Neural progenitor cell (in vitro differentiated cells): ENCODE measurements at regions not wholly inside any gene's neighbourhood (a gene's known extent, or its start where the extent isn't known, plus 50 kb on each side); places are given as distances from the start of the nearest gene placed in this dataset.

Source experiments
- DNase-seq: peaks from one replicate; pipeline ENCODE4 v3.0.0-alpha.2; 2016; ENCODE audit warnings: low spot score
- H2AFZ ChIP-seq: fragments of 200-600 bp; sonication (generic); replicated peaks from 2 replicates; pipeline ENCODE4 v1.6.1; 2016; ENCODE audit warnings: antibody characterized with exemption
- H3F3A ChIP-seq: fragments of 200-600 bp; sonication (generic); 2 replicates; pipeline ENCODE4 v1.6.1; 2016; ENCODE audit warnings: antibody characterized with exemption, low read depth
- H3K27ac ChIP-seq: fragments of 200-600 bp; sonication (generic); 2 replicates; pipeline ENCODE4 v1.5.1; 2016; ENCODE audit warnings: mild to moderate bottlenecking
- H3K27me3 ChIP-seq: fragments of 200-600 bp; sonication (generic); 2 replicates; pipeline ENCODE4 v1.6.1; 2016; ENCODE audit warnings: mild to moderate bottlenecking, moderate library complexity
- H3K36me3 ChIP-seq: fragments of 200-600 bp; sonication (generic); 2 replicates; pipeline ENCODE4 v1.5.1; 2016
- H3K4me1 ChIP-seq: fragments of 200-600 bp; sonication (generic); 2 replicates; pipeline ENCODE4 v1.6.1; 2016; ENCODE audit warnings: mixed run types
- H3K4me2 ChIP-seq: fragments of 200-600 bp; sonication (generic); 2 replicates; pipeline ENCODE4 v1.6.1; 2016
- H3K4me3 ChIP-seq: fragments of 200-600 bp; sonication (generic); 2 replicates; pipeline ENCODE4 v1.5.1; 2016
- H3K79me2 ChIP-seq: fragments of 200-600 bp; sonication (generic); 2 replicates; pipeline ENCODE4 v1.6.1; 2016; ENCODE audit warnings: low read depth
- H3K9ac ChIP-seq: fragments of 200-600 bp; sonication (generic); 2 replicates; pipeline ENCODE4 v1.6.1; 2016
- H3K9me3 ChIP-seq: fragments of 200-600 bp; sonication (generic); 2 replicates; pipeline ENCODE4 v1.5.1; 2016; ENCODE audit warnings: low read depth
- H4K20me1 ChIP-seq: fragments of 200-600 bp; sonication (generic); 2 replicates; pipeline ENCODE4 v1.6.1; 2016; ENCODE audit warnings: low read depth
- H3K27ac Mint-ChIP-seq: 3 replicates; pipeline ENCODE4 v1.8.0; 2021; ENCODE audit warnings: mixed read lengths
- H3K27me3 Mint-ChIP-seq: 2 replicates; pipeline ENCODE4 v1.8.0; 2022; ENCODE audit warnings: low read depth, mild to moderate bottlenecking, inconsistent platforms, moderate library complexity, mixed read lengths; ENCODE audit not compliant: insufficient read depth
- H3K36me3 Mint-ChIP-seq: 3 replicates; pipeline ENCODE4 v1.8.0; 2021; ENCODE audit warnings: mixed read lengths
- H3K4me1 Mint-ChIP-seq: 3 replicates; pipeline ENCODE4 v1.8.0; 2021; ENCODE audit warnings: mixed read lengths
- H3K4me3 Mint-ChIP-seq: 3 replicates; pipeline ENCODE4 v1.8.0; 2021; ENCODE audit warnings: mild to moderate bottlenecking, moderate library complexity, mixed read lengths
- H3K9me3 Mint-ChIP-seq: 3 replicates; pipeline ENCODE4 v1.8.0; 2020; ENCODE audit warnings: mixed read lengths
- EZH2 ChIP-seq: fragments of 200-600 bp; sonication (generic); IDR thresholded peaks from 2 replicates; pipeline ENCODE4 v1.6.1; 2017; ENCODE audit warnings: antibody characterized with exemption, mild to moderate bottlenecking, moderate library complexity
- EZH2phosphoT487 ChIP-seq: fragments of 200-600 bp; sonication (generic); IDR thresholded peaks from 2 replicates; pipeline ENCODE4 v1.6.1; 2017; ENCODE audit warnings: antibody characterized with exemption
- TF ChIP-seq, protein P1 (sequence below): fragments of 200-600 bp; sonication (generic); IDR thresholded peaks from 2 replicates; pipeline ENCODE4 v1.5.1; 2017; ENCODE audit warnings: antibody characterized with exemption, mild to moderate bottlenecking

DNA sequence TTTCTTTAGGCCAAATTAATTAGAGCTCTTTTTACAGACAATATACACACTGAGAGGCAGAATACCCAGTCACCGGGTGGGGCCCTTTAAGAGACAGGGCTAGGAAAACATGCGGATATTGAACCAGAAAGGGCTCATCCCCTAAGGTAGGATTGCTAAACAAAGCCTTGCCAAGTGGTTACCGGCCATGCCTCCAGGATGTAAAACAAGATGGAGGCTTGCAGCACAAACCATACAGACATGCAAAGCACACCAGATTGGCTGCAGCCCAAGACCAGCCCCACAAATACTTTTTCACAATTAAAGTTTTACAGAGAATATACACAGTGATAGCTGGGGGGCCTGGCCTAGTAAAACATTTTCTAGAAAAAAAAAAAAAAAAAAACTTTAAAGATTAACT is 210.0 kb downstream of the KLHL4 start:
- TF ChIP-seq, protein P1, sequence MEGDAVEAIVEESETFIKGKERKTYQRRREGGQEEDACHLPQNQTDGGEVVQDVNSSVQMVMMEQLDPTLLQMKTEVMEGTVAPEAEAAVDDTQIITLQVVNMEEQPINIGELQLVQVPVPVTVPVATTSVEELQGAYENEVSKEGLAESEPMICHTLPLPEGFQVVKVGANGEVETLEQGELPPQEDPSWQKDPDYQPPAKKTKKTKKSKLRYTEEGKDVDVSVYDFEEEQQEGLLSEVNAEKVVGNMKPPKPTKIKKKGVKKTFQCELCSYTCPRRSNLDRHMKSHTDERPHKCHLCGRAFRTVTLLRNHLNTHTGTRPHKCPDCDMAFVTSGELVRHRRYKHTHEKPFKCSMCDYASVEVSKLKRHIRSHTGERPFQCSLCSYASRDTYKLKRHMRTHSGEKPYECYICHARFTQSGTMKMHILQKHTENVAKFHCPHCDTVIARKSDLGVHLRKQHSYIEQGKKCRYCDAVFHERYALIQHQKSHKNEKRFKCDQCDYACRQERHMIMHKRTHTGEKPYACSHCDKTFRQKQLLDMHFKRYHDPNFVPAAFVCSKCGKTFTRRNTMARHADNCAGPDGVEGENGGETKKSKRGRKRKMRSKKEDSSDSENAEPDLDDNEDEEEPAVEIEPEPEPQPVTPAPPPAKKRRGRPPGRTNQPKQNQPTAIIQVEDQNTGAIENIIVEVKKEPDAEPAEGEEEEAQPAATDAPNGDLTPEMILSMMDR, result no peak
- TF ChIP-seq EZH2phosphoT487 (no peak), EZH2 (no peak)
- H3K27me3 Mint-ChIP-seq, result no peaks in the 10 kb centered on the region
- Histone ChIP-seq H3K9me3 (no peaks in the 10 kb centered on the region), H3K27me3 (no peaks in the 10 kb centered on the region), H4K20me1 (no peaks in the 10 kb centered on the region), H3K79me2 (no peaks in the 10 kb centered on the region), H3K4me1 (no peaks in the 10 kb centered on the region), H3F3A (no peaks in the 10 kb centered on the region), H3K4me2 (no peak overlapping the region), H3K9ac (no peak overlapping the region), H3K36me3 (no peaks in the 10 kb centered on the region), H3K4me3 (no peak overlapping the region), H3K27ac (no peak overlapping the region), H2AFZ (no peak overlapping the region)
- H3K4me1 Mint-ChIP-seq, result no peaks in the 10 kb centered on the region
- no peaks in the 10 kb centered on the region for H3K36me3 Mint-ChIP-seq
- DNase-seq, result no peak
- H3K4me3 Mint-ChIP-seq, result no peak overlapping the region
- no peaks in the 10 kb centered on the region for H3K9me3 Mint-ChIP-seq
- no peak overlapping the region for H3K27ac Mint-ChIP-seq

DNA sequence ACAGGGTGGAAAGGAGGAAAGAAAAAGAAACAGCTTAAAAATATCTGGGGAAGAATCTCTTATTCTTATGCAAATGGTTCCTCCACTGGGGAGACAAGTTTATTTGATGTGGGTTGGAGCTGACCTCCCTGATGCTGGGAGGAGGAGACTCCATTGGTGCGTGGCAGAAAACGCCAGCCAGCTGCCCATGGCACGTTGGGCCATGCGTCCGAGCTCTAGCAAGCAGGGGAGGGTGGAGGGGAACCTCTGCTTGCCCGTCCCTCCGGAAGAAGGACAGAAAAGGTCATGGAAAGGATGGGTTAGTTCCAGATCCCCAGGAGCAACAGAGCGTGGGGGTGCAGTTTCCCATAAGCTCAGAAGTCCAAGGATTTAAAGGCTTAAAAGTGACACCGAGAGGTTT is 210.4 kb downstream of the KLHL4 start:
- H3K27me3 Mint-ChIP-seq, result no peaks in the 10 kb centered on the region
- H3K79me2 ChIP-seq, result no peaks in the 10 kb centered on the region
- TF ChIP-seq EZH2phosphoT487 (no peak), EZH2 (no peak)
- TF ChIP-seq, protein P1, result no peak
- no peaks in the 10 kb centered on the region for H3K9me3 Mint-ChIP-seq
- H3K36me3 Mint-ChIP-seq, result no peaks in the 10 kb centered on the region
- H3K4me3 ChIP-seq, result no peak overlapping the region
- no peak for DNase-seq
- H3K36me3 ChIP-seq, result no peaks in the 10 kb centered on the region
- no peaks in the 10 kb centered on the region for H3K27me3 ChIP-seq
- H3F3A ChIP-seq, result no peaks in the 10 kb centered on the region
- no peaks in the 10 kb centered on the region for H3K9me3 ChIP-seq
- no peaks in the 10 kb centered on the region for H3K4me1 Mint-ChIP-seq
- H3K9ac ChIP-seq, result no peak overlapping the region
- no peak overlapping the region for H3K27ac Mint-ChIP-seq
- no peak overlapping the region for H3K4me2 ChIP-seq
- no peak overlapping the region for H2AFZ ChIP-seq
- no peak overlapping the region for H3K4me3 Mint-ChIP-seq
- H3K27ac ChIP-seq, result no peak overlapping the region
- H3K4me1 ChIP-seq, result no peaks in the 10 kb centered on the region
- H4K20me1 ChIP-seq, result no peaks in the 10 kb centered on the region

DNA sequence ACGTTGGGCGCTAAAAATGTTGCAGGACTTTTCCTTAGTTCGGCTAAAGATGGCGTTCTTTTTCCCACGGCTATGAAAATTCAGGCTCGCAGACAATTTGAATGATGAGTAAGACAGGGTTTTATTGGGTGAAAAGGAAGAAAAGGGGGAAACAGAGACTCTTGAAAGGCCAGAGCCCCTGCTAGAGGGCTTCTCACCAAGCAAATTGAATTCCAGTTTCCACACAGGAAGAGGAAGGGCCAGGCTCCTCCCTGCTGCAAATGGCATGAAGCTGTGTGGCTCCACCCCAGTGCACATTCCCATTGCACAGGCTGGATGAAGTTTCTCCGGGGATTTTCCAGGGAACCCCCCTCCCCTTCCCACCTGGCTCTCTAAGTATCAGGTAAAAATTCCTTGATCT is 210.9 kb downstream of the KLHL4 start:
- no peaks in the 10 kb centered on the region for H3K9me3 ChIP-seq
- H2AFZ ChIP-seq, result no peak overlapping the region
- H3K4me1 ChIP-seq, result no peaks in the 10 kb centered on the region
- Mint-ChIP-seq H3K27me3 (no peaks in the 10 kb centered on the region), H3K27ac (no peak overlapping the region), H3K4me1 (no peaks in the 10 kb centered on the region), H3K36me3 (no peaks in the 10 kb centered on the region), H3K9me3 (no peaks in the 10 kb centered on the region), H3K4me3 (no peak overlapping the region)
- H4K20me1 ChIP-seq, result no peaks in the 10 kb centered on the region
- TF ChIP-seq EZH2 (no peak), EZH2phosphoT487 (no peak)
- TF ChIP-seq, protein P1, result no peak
- H3K4me2 ChIP-seq, result no peak overlapping the region
- no peaks in the 10 kb centered on the region for H3F3A ChIP-seq
- no peak overlapping the region for H3K9ac ChIP-seq
- no peak overlapping the region for H3K27ac ChIP-seq
- no peak for DNase-seq
- H3K4me3 ChIP-seq, result no peak overlapping the region
- H3K27me3 ChIP-seq, result no peaks in the 10 kb centered on the region
- no peaks in the 10 kb centered on the region for H3K36me3 ChIP-seq
- no peaks in the 10 kb centered on the region for H3K79me2 ChIP-seq

DNA sequence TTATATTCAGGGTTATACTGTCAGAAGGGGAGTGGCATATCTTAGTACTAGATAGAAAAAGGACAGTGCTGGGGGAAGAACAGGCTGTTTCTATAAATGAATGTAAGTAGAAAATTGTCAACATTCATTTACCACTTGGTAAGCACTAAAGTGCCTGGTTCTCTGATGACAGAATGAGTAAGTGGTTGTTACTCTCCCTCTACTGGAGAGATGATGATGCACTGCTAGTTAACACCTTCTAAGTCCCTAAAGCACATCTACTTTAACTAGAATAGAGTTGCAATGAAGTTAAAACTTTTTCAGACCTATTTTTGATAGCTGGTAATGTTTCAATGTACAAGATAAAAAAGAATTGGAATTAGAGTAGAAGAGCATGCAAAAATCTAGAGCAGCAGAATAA is 214.5 kb downstream of the KLHL4 start:
- Mint-ChIP-seq H3K4me3 (no peak overlapping the region), H3K36me3 (no peaks in the 10 kb centered on the region), H3K27ac (no peak overlapping the region), H3K9me3 (no peaks in the 10 kb centered on the region), H3K4me1 (no peaks in the 10 kb centered on the region), H3K27me3 (no peaks in the 10 kb centered on the region)
- Histone ChIP-seq H3K36me3 (no peaks in the 10 kb centered on the region), H3K4me3 (no peak overlapping the region), H2AFZ (no peak overlapping the region), H3K27me3 (no peaks in the 10 kb centered on the region), H3K27ac (no peak overlapping the region), H3K4me1 (no peaks in the 10 kb centered on the region), H3K79me2 (no peaks in the 10 kb centered on the region), H4K20me1 (no peaks in the 10 kb centered on the region), H3K4me2 (no peak overlapping the region), H3F3A (no peaks in the 10 kb centered on the region), H3K9me3 (no peaks in the 10 kb centered on the region), H3K9ac (no peak overlapping the region)
- TF ChIP-seq, protein P1, result no peak
- no peak for TF ChIP-seq EZH2
- no peak for TF ChIP-seq EZH2phosphoT487
- no peak for DNase-seq
